ENCODE measurements at regions not wholly inside any gene's neighbourhood (a gene's known extent, or its start where the extent isn't known, plus 50 kb on each side); places are given as distances from the start of the nearest gene placed in this dataset.
A peak's percentile ranks its signal among the peaks of the same experiment; 100 is the strongest.

DNA sequence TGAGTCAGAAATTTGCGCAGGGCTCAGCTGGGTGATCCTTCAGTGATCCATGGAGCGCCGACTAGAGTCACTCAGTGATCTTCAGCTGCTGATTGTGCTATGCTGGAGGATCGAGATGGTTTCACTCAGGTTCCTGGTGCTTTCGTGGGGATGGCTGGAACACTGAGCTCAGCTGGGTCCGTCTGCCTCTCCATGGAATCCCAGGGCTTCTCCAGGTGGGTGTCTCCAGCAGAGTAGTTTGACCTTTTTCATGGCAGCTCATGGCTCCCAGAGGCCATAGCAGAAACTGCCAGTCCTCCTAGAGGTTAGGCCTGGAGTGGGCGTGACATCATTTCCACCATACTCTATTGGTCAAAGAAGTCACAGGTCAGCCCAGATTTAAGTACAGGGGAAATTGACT lies 88.8 kb upstream of the SIRPA start:
- POLR2A ChIA-PET: no interaction called here
- DNase-seq (no peak), ATAC-seq (no peak)
- CTCF ChIA-PET: interaction anchor here (0.6 kb wide), 1 partner anchor 303 kb away, joined by 5 read pairs; no protein-coding TSS in a partner anchor
- Mint-ChIP-seq H3K4me1 (peaks cover 20% of the 10 kb centered on the region), H3K9me3 (ENCODE audit: low read depth) (no peaks in the 10 kb centered on the region), H3K36me3 (ENCODE audit: low read depth) (no peaks in the 10 kb centered on the region), H3K27ac (no peak overlapping the region), H3K4me3 (no peak overlapping the region), H3K27me3 (peaks cover 30% of the 10 kb centered on the region)
- intact Hi-C loops (cut with DNase I, micrococcal nuclease): no loop called here

- H3K4me3 Mint-ChIP-seq: no peak overlapping the region
- peaks cover 32% of the 10 kb centered on the region for H3K27me3 Mint-ChIP-seq
- peaks cover 14% of the 10 kb centered on the region for H3K4me1 Mint-ChIP-seq
- CTCF ChIA-PET: interaction anchor here (0.6 kb wide), 1 partner anchor 303 kb away, joined by 5 read pairs; no protein-coding TSS in a partner anchor
- ATAC-seq (no peak), DNase-seq (no peak)
- no peaks in the 10 kb centered on the region for H3K36me3 Mint-ChIP-seq (ENCODE audit: low read depth)
- H3K27ac Mint-ChIP-seq: no peak overlapping the region
- POLR2A ChIA-PET: no interaction called here
- H3K9me3 Mint-ChIP-seq (ENCODE audit: low read depth): no peaks in the 10 kb centered on the region
- intact Hi-C loops (cut with DNase I, micrococcal nuclease): no loop called here
Measured at GRCh38 chr20:1805816-1806215, 89.4 kb upstream of the SIRPA start.

GRCh38 chr20:1805161-1805581 lies 90.0 kb upstream of the SIRPA start:
- Mint-ChIP-seq H3K4me1 (peaks cover 12% of the 10 kb centered on the region), H3K9me3 (ENCODE audit: low read depth) (no peaks in the 10 kb centered on the region), H3K27me3 (peaks cover 36% of the 10 kb centered on the region), H3K27ac (no peak overlapping the region), H3K4me3 (no peak overlapping the region), H3K36me3 (ENCODE audit: low read depth) (no peaks in the 10 kb centered on the region)
- DNase-seq (no peak), ATAC-seq (no peak)
- ChIA-PET CTCF (interaction anchor here (0.6 kb wide), 1 partner anchor 37 kb away, joined by 3 read pairs; no protein-coding TSS in a partner anchor), POLR2A (no interaction called here)
- intact Hi-C loops (cut with DNase I, micrococcal nuclease): no loop called here

- peaks cover 39% of the 10 kb centered on the region for H3K27me3 Mint-ChIP-seq
- intact Hi-C loops (cut with DNase I, micrococcal nuclease): no loop called here
- POLR2A ChIA-PET: no interaction called here
- no peak overlapping the region for H3K27ac Mint-ChIP-seq
- ATAC-seq: no peak
- H3K9me3 Mint-ChIP-seq (ENCODE audit: low read depth): no peaks in the 10 kb centered on the region
- H3K4me1 Mint-ChIP-seq: peaks cover 12% of the 10 kb centered on the region
- CTCF ChIA-PET: interaction anchor here (0.6 to 1.4 kb wide), 3 partner anchors 36 to 560 kb away, joined by 3 read pairs; no protein-coding TSS in a partner anchor
- no peak overlapping the region for H3K4me3 Mint-ChIP-seq
- H3K36me3 Mint-ChIP-seq (ENCODE audit: low read depth): no peaks in the 10 kb centered on the region
- no peak for DNase-seq
Measured at GRCh38 chr20:1804554-1804956, 90.7 kb upstream of the SIRPA start.

GRCh38 chr20:1803932-1804501 lies 91.2 kb upstream of the SIRPA start:
- H3K4me1 Mint-ChIP-seq: peaks cover 10% of the 10 kb centered on the region
- no peak overlapping the region for H3K27ac Mint-ChIP-seq
- H3K9me3 Mint-ChIP-seq (ENCODE audit: low read depth): no peaks in the 10 kb centered on the region
- peaks cover 39% of the 10 kb centered on the region for H3K27me3 Mint-ChIP-seq
- ATAC-seq (no peak), DNase-seq (no peak)
- H3K4me3 Mint-ChIP-seq: no peak overlapping the region
- H3K36me3 Mint-ChIP-seq (ENCODE audit: low read depth): no peaks in the 10 kb centered on the region
- intact Hi-C loops (cut with DNase I, micrococcal nuclease): loop anchor here in 1 of 2 experiments (2.0 kb wide), 3 partner anchors 91 to 369 kb away; partner anchors contain the start of gene SIRPA
- ChIA-PET CTCF (interaction anchor here (1.4 kb wide), 1 partner anchor 39 kb away, joined by 3 read pairs; no protein-coding TSS in a partner anchor), POLR2A (no interaction called here)

GRCh38 chr20:1803061-1803931 lies 91.9 kb upstream of the SIRPA start:
- CTCF ChIA-PET: interaction anchor here (1.4 kb wide), 1 partner anchor 40 kb away, joined by 3 read pairs; no protein-coding TSS in a partner anchor
- H3K27ac Mint-ChIP-seq: no peak overlapping the region
- no peaks in the 10 kb centered on the region for H3K9me3 Mint-ChIP-seq (ENCODE audit: low read depth)
- ATAC-seq: peak; percentile 23
- peaks cover 7% of the 10 kb centered on the region for H3K4me1 Mint-ChIP-seq
- DNase-seq: peak; percentile 54
- POLR2A ChIA-PET: no interaction called here
- H3K36me3 Mint-ChIP-seq (ENCODE audit: low read depth): no peaks in the 10 kb centered on the region
- intact Hi-C loops (cut with DNase I, micrococcal nuclease): loop anchor here in 1 of 2 experiments (2.0 kb wide), 3 partner anchors 92 to 370 kb away; partner anchors contain the start of gene SIRPA
- peak overlapping the region; percentile 59 for H3K4me3 Mint-ChIP-seq
- peaks cover 43% of the 10 kb centered on the region for H3K27me3 Mint-ChIP-seq

DNA sequence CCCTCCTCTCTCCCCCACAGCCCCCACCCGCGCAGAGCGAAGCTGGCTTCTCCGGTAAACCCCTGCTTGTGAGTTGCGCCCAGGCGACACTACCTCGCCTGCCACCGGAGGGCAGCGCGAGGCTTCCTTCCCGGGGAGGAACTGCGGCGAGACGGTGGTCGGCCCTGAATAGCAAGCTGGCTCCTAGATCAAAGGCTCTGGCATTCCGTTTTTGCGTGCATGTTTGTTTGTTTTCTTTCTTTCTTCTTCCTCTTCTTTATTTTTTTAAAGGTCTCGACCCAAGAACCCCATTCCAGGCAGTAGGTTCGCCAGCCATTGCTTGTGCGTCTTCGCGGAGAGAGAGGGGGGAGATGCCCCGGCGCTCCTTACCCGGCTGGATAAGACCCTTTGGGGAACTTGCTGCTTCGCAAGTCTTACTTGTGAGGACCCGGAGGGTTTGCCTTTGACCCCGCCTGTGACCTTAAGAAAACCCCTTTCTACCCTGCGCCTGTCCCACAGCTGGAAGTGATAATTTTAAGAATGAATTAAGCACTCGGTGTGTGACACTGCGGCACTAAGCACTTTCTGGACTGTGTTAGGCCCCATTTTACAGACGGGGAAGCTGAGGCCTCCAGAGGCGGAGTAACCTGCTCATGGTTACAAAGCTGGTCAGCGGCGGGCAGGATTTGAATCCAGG lies 92.7 kb upstream of the SIRPA start:
- peaks cover 7% of the 10 kb centered on the region for H3K4me1 Mint-ChIP-seq

GRCh38 chr20:1801929-1802306 lies 93.3 kb upstream of the SIRPA start:
- Mint-ChIP-seq H3K27ac (no peak overlapping the region), H3K36me3 (ENCODE audit: low read depth) (no peaks in the 10 kb centered on the region), H3K9me3 (ENCODE audit: low read depth) (no peaks in the 10 kb centered on the region), H3K27me3 (peaks cover 43% of the 10 kb centered on the region), H3K4me3 (no peak overlapping the region), H3K4me1 (peaks cover 7% of the 10 kb centered on the region)
- CTCF ChIA-PET: interaction anchor here (0.7 to 1.0 kb wide), 3 partner anchors 57 to 887 kb away, joined by 3 to 4 read pairs (median 3); no protein-coding TSS in a partner anchor
- POLR2A ChIA-PET: interaction anchor here (0.6 kb wide), 1 partner anchor 25 kb away, joined by 3 read pairs; no protein-coding TSS in a partner anchor
- DNase-seq (no peak), ATAC-seq (no peak)
- intact Hi-C loops (cut with DNase I, micrococcal nuclease): loop anchor here in 1 of 2 experiments (2.0 kb wide), 3 partner anchors 93 to 371 kb away; partner anchors contain the start of gene SIRPA

More for the DNA sequence above, 92.7 kb upstream of the SIRPA start:
- Mint-ChIP-seq H3K27me3 (peaks cover 43% of the 10 kb centered on the region), H3K4me3 (peak overlapping the region; percentile 59), H3K36me3 (ENCODE audit: low read depth) (no peaks in the 10 kb centered on the region), H3K9me3 (ENCODE audit: low read depth) (no peaks in the 10 kb centered on the region), H3K27ac (no peak overlapping the region)
- ATAC-seq (peak; percentile 79), DNase-seq (peak; percentile 74)
- CTCF ChIA-PET: interaction anchor here (0.8 to 1.0 kb wide), 2 partner anchors 364 to 886 kb away, joined by 3 read pairs; no protein-coding TSS in a partner anchor
- POLR2A ChIA-PET: interaction anchor here (0.6 kb wide), 1 partner anchor 25 kb away, joined by 3 read pairs; no protein-coding TSS in a partner anchor
- intact Hi-C loops (cut with DNase I, micrococcal nuclease): loop anchor here in 1 of 2 experiments (2.0 kb wide), 3 partner anchors 92 to 370 kb away; partner anchors contain the start of gene SIRPA

GRCh38 chr20:1801225-1801928 lies 93.8 kb upstream of the SIRPA start:
- ChIA-PET CTCF (interaction anchor here (0.7 to 1.0 kb wide), 2 partner anchors 57 to 363 kb away, joined by 3 to 4 read pairs; no protein-coding TSS in a partner anchor), POLR2A (interaction anchor here (0.6 kb wide), 1 partner anchor 24 kb away, joined by 3 read pairs; no protein-coding TSS in a partner anchor)
- Mint-ChIP-seq H3K27me3 (peaks cover 41% of the 10 kb centered on the region), H3K36me3 (ENCODE audit: low read depth) (no peaks in the 10 kb centered on the region), H3K4me1 (peaks cover 7% of the 10 kb centered on the region), H3K4me3 (no peak overlapping the region), H3K9me3 (ENCODE audit: low read depth) (no peaks in the 10 kb centered on the region), H3K27ac (no peak overlapping the region)
- no peak for ATAC-seq
- intact Hi-C loops (cut with DNase I, micrococcal nuclease): no loop called here
- no peak for DNase-seq

DNA sequence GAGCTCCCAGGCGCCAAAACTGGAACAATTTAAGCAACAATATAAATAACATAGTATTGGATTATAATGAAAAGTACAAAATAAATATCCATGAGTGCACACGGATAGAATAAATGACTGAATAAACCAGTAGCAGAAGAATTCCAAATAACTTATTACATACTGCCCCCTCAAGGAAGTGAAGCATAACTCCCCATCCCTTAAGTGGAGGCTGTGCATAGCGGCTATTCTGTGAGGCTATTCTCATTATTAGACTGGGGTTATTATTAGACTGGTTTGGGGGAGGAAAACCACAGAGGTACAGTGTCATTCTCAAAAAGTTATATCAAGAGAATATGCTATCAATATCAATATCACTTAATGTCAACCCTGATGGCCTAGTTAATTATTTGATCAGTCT lies 94.4 kb upstream of the SIRPA start:
- Mint-ChIP-seq H3K9me3 (ENCODE audit: low read depth) (no peaks in the 10 kb centered on the region), H3K4me3 (no peak overlapping the region), H3K36me3 (ENCODE audit: low read depth) (no peaks in the 10 kb centered on the region), H3K27me3 (peaks cover 41% of the 10 kb centered on the region), H3K27ac (no peak overlapping the region), H3K4me1 (peaks cover 7% of the 10 kb centered on the region)
- CTCF ChIA-PET: interaction anchor here (1.1 to 1.2 kb wide), 2 partner anchors 24 to 298 kb away, joined by 3 to 5 read pairs; no protein-coding TSS in a partner anchor
- DNase-seq (no peak), ATAC-seq (no peak)
- POLR2A ChIA-PET: no interaction called here
- intact Hi-C loops (cut with DNase I, micrococcal nuclease): no loop called here
